SK-N-MC (cell line): ENCODE measurements at regions not wholly inside any gene's neighbourhood (a gene's known extent, or its start where the extent isn't known, plus 50 kb on each side); places are given as distances from the start of the nearest gene placed in this dataset.

ENCODE experiments used
- DNase-seq: peaks from one replicate; pipeline ENCODE4 v3.0.0-alpha.2; 2011; ENCODE audit warnings: low read depth, low spot score
- H3K27ac ChIP-seq: fragments of 200-600 bp; sonication (generic); 2 replicates; pipeline ENCODE4 v1.5.1; 2016; ENCODE audit warnings: mixed run types
- H3K36me3 ChIP-seq: fragments of 200-600 bp; sonication (generic); 2 replicates; pipeline ENCODE4 v1.6.1; 2017; ENCODE audit warnings: antibody characterized with exemption, low read length, mixed read lengths; ENCODE audit not compliant: insufficient read depth
- H3K4me3 ChIP-seq: fragments of 200-600 bp; sonication (generic); 2 replicates; pipeline ENCODE4 v1.5.1; 2016
- H3K9ac ChIP-seq: fragments of 200-600 bp; sonication (generic); 2 replicates; pipeline ENCODE4 v1.8.0; 2017; ENCODE audit warnings: mixed run types, mixed read lengths; ENCODE audit not compliant: insufficient read length
- H3K9me3 ChIP-seq: fragments of 200-600 bp; sonication (generic); 2 replicates; pipeline ENCODE4 v1.6.1; 2017; ENCODE audit warnings: low read depth, mild to moderate bottlenecking, antibody characterized with exemption, low read length, moderate library complexity, mixed read lengths
- EZH2 ChIP-seq: fragments of 200-600 bp; sonication (generic); IDR thresholded peaks from one replicate; pipeline ENCODE4 v1.6.1; 2017; ENCODE audit warnings: antibody characterized with exemption
- FOXP2 ChIP-seq: optimal IDR thresholded peaks from 2 replicates; pipeline ENCODE3; 2011; ENCODE audit warnings: mild to moderate bottlenecking, moderate library complexity; ENCODE audit not compliant: insufficient read depth; ENCODE audit errors: extremely low read length, control extremely low read depth
- POLR2AphosphoS5 ChIP-seq: IDR thresholded peaks from 2 replicates; pipeline ENCODE4 v1.6.1; 2012; ENCODE audit warnings: mild to moderate bottlenecking, low read depth, low read length, borderline replicate concordance

DNA sequence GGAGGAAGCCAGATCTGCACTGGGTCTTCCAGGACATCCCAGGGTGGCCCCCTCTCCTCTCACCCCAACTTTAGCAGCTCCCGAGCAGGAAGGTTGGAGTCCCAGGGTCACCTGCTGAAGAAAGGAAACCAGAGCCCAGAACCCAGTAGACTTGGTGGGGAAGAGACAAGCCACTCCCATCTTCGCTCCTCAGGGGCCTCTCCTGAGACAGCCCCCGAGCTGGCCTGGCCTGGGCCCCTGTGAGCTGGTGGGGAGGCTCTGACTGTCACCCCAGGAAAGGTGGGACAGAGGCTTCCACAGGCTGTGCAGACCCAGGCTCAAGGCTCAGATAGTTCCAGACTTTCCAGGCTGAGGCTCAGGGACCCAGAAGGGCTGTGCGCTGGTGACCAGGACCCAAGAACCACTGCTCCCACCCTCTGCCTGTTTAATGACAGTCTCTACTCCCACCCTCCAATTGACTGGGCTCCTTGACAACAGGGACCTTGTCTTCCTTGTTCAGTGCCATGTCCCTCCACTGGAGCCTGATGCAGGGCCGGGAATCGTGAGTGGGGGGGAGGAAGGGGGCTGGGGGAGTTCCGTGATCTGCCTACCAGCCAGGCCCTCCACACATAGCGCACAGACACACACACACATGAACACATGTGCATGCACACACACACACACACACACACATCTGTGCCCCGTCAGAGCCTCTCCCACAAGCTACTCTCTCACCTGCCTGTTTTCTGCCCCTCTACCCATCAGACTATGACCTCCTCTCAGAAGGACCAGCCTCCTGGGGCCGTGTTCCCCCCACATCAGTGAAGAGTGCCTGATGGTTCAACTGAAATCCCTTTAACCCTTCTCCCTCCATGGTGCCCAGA lies 401.2 kb downstream of the MATN1 start:
- TF ChIP-seq FOXP2: no peak
- Histone ChIP-seq H3K27ac (no peak overlapping the region), H3K9ac (no peak overlapping the region), H3K9me3 (no peaks in the 10 kb centered on the region), H3K36me3 (no peaks in the 10 kb centered on the region), H3K4me3 (no peak overlapping the region)
- DNase-seq: no peak

DNA sequence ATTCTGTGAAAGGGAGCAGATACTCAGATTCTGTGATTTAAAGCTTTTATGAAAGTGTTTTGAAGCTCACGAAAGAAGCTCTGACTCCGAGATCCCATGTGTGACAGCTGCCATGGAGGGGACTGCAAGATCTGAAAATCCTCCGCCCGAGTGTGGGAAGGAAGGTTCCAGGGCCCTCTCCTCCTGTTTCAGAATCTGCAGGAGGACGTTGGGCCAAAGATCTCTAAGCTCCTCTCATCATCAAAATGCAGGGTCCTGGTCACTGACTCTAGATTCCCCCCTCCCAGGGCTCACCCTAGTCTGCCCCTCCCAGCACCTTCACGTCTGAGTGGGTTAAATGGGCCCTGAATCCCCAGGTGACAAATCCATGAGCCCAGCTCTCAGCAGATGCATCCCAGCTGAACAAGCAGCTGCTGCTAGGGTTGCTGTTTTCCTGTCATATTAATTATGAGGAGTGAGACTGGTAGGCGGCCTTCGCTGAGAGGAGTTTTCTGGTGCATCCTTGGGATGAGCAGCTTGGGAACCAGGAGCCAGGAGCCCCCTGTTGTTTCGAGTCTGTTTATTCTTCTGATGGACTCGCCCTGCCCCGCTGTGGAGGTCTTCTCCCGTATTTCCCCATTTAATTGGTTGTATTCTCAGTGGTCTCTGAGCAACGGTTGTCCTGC lies 402.0 kb downstream of the MATN1 start:
- TF ChIP-seq FOXP2 (no peak), EZH2 (no peak), POLR2AphosphoS5 (no peak)
- no peak for DNase-seq

DNA sequence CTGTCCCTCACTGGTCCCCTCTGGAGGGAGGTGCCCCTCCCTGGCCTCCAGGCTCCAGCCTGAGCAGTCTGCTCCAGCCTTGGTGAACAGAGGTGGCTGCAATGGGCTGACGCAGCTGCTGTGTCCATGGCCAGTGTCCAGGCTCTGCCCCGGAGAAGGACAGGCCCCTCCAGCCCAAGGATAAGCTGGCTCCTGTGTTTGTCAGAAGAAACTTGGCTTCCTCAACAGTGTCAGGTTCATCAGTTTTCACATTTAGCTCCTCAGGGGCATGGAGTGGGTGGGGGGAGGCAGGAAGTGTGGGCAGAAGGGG lies 402.8 kb downstream of the MATN1 start:
- TF ChIP-seq FOXP2 (no peak), POLR2AphosphoS5 (no peak), EZH2 (no peak)
- no peaks in the 10 kb centered on the region for H3K36me3 ChIP-seq
- no peak overlapping the region for H3K9ac ChIP-seq
- no peaks in the 10 kb centered on the region for H3K9me3 ChIP-seq
- DNase-seq: no peak
- H3K4me3 ChIP-seq: no peak overlapping the region
- H3K27ac ChIP-seq: no peak overlapping the region

More for the DNA sequence above, 402.0 kb downstream of the MATN1 start:
- H3K36me3 ChIP-seq: no peaks in the 10 kb centered on the region
- no peaks in the 10 kb centered on the region for H3K9me3 ChIP-seq
- H3K4me3 ChIP-seq: no peak overlapping the region
- H3K27ac ChIP-seq: no peak overlapping the region
- no peak overlapping the region for H3K9ac ChIP-seq

DNA sequence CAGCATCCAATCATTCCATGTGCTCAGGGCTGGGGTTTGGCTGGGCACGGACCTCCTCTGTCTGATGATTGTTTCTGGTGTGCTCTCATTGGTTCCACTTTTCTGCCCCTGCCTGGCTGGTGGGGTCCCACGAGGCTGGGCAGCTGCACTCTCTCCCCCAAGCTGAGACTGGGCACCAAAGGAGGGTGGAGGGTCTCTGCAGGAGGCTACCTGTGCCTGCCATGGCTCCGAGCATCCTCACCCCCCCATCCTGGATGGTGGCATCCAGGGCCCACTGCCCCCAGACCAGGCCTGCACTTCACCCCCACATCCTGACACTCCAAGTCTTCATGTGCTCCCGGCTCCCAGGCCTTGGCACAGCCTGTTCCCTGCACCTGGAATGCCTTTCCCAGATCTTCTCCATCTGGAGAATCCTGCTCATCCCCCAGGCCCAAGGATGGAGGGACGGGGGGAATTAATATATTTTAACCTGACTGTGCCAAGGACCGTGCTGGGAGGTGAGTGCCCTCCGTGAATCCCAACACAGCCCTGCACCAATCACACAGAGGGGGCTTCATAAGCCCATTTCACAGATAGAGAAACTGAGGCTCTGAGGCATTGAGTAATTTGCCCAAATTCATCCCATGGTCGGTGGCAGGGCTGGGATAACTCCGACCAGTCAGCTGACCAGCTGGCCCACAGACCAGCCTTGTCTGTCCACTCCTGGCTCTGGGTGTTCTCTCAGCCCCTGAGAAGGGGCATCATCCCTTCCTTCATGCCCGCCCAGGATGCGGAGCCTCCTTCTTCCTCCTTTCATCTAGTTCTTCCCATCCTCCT lies 403.4 kb downstream of the MATN1 start:
- no peak for DNase-seq
- Histone ChIP-seq H3K9ac (no peak overlapping the region), H3K36me3 (no peaks in the 10 kb centered on the region), H3K9me3 (no peaks in the 10 kb centered on the region), H3K27ac (no peak overlapping the region), H3K4me3 (no peak overlapping the region)
- TF ChIP-seq FOXP2: no peak
- no peak for TF ChIP-seq EZH2
- TF ChIP-seq POLR2AphosphoS5: no peak

DNA sequence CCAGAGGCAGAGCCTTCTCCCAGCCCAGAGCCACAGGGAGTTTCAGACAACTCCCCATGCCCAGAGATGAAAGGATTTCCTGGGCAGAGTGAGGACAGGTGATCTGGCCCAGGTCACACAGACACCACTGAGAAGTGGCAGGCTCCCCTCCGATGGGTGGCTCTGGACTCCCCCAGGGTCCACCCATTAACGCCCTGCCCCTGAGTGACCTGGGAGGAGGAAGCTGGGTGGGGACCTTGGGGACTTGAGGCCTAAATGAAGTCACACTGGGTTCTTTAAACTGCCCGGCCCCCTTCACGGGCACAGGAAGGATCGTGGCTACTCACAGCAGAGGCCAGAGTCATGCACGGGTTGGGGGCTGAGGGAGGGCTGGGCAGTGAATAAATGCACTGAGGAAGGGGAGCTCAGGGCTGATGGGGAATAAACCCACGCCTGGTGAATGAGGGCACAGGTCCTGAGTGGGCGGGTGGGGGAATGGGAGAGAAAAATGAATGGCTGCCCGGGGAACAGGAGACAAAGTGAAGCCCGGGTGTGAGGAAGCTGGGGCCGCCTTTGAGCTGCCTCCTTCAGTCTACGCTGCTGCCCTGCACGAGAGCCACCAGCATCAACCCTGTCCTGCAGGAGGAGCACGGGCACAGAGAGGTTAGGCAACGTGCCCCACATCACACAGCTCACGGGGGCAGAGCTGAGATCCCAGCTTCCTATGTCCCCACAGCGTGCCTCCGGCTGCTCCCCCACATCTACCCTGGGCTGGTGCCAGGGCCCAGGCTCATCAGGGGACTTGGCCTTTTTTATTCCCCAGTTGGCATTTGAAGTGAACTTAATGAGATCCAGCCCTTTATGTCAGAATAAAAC lies 404.3 kb downstream of the MATN1 start:
- H3K9ac ChIP-seq: no peak overlapping the region
- no peaks in the 10 kb centered on the region for H3K36me3 ChIP-seq

DNA sequence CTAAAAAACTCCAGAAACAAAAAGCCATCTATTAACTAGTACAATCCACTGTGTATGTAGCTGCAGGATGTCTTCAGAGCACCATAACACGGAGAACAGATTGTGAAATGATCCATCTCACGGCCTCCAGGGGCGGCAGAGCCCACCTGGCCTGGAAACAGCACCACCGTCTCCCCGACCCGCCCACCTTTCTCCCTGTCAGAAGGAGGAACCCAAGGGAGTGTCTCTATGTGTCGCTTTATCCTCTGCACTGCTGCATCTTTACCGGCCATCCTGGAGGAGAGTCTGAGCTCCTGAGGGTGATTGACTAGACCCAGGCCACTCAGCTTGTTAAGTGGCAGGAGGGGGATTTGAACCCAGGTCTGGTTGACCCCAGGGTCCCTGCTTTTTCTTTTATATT lies 405.0 kb downstream of the MATN1 start:
- Histone ChIP-seq H3K27ac (no peak overlapping the region), H3K9ac (no peak overlapping the region), H3K36me3 (no peaks in the 10 kb centered on the region), H3K9me3 (no peaks in the 10 kb centered on the region), H3K4me3 (no peak overlapping the region)
- no peak for DNase-seq
- TF ChIP-seq POLR2AphosphoS5 (no peak), FOXP2 (no peak), EZH2 (no peak)

More for the DNA sequence above, 404.3 kb downstream of the MATN1 start:
- Histone ChIP-seq H3K9me3 (no peaks in the 10 kb centered on the region), H3K27ac (no peak overlapping the region), H3K4me3 (no peak overlapping the region)
- TF ChIP-seq FOXP2 (no peak), POLR2AphosphoS5 (no peak), EZH2 (no peak)
- DNase-seq: no peak

DNA sequence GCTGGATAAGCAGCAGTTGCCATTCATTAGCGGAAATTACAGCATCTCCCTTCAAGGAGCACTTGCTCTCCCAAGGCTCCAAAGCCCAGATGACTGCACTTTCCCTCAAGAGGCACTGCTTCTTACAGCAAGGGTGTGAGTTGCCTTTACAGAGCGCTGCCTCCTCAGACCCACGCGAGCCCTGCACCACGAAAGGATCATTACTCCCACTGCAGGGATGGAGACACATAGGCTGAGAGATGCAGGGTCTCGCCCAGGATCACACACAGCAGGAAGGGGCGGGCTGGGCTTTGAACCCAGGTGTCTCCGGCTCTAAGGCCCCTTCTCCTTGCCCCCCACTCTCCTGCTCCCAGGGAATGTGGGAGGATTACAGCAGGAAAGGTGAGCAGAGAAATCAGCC lies 405.5 kb downstream of the MATN1 start:
- Histone ChIP-seq H3K9me3 (no peaks in the 10 kb centered on the region), H3K4me3 (no peak overlapping the region), H3K27ac (no peak overlapping the region), H3K9ac (no peak overlapping the region), H3K36me3 (no peaks in the 10 kb centered on the region)
- DNase-seq: no peak
- TF ChIP-seq EZH2 (no peak), FOXP2 (no peak), POLR2AphosphoS5 (no peak)
